IMR-90 (cell line): ENCODE measurements at regions not wholly inside any gene's neighbourhood (a gene's known extent, or its start where the extent isn't known, plus 50 kb on each side); places are given as distances from the start of the nearest gene placed in this dataset.

Experiments
- ATAC-seq: fragments of 200-7000 bp; cut with Tn5 transposase; 2 replicates; pipeline ENCODE4 v1.9.1; 2020; ENCODE audit warnings: low read depth, mild to moderate bottlenecking, moderate library complexity
- BruUV-seq: library from RNA; stranded (reverse); fragments of 400-500 nt; replicated peaks from 2 replicates; lab custom pipeline; 2021; lab: Mats Ljungman, UMichigan
- CTCF ChIA-PET: fragments of 300-600 bp; formaldehyde crosslinking; extraction: SDS; loops from one replicate; lab custom pipeline; 2021; ENCODE audit warnings: antibody characterized with exemption; lab: Yijun Ruan, JAX
- POLR2A ChIA-PET: fragments of 300-600 bp; sonication (Branson Sonifier 250); formaldehyde crosslinking; loops from one replicate; lab custom pipeline; 2022; ENCODE audit warnings: antibody characterized with exemption; ENCODE audit not compliant: unreplicated experiment; lab: Charles Lee
- DNase-seq: peaks from one replicate; pipeline ENCODE4 v3.0.0; 2013
- H2AFZ ChIP-seq: replicated peaks from 2 replicates; pipeline ENCODE3; 2013; ENCODE audit warnings: low read length, mild to moderate bottlenecking; ENCODE audit not compliant: poor library complexity
- H2AK5ac ChIP-seq: 2 replicates; pipeline ENCODE4 v1.6.1; 2013; ENCODE audit warnings: low read depth, low read length, inconsistent platforms
- H2AK9ac ChIP-seq: replicated peaks from 2 replicates; pipeline ENCODE3; 2013; ENCODE audit warnings: mild to moderate bottlenecking, low read depth, low read length, moderate library complexity; ENCODE audit not compliant: poor library complexity
- H2BK120ac ChIP-seq: 2 replicates; pipeline ENCODE4 v1.6.1; 2013; ENCODE audit warnings: low read depth, low read length, inconsistent platforms
- H2BK15ac ChIP-seq: 3 replicates; pipeline ENCODE4 v1.6.1; 2013; ENCODE audit warnings: low read depth, low read length, inconsistent platforms
- H2BK20ac ChIP-seq: 2 replicates; pipeline ENCODE4 v1.6.1; 2013; ENCODE audit warnings: low read depth, mild to moderate bottlenecking, inconsistent platforms, low read length, moderate library complexity
- H2BK5ac ChIP-seq: 2 replicates; pipeline ENCODE4 v1.6.1; 2013; ENCODE audit warnings: mild to moderate bottlenecking, low read depth, low read length, inconsistent platforms; ENCODE audit not compliant: poor library complexity, severe bottlenecking
- H3K14ac ChIP-seq: replicated peaks from 2 replicates; pipeline ENCODE4 v1.6.1; 2013; ENCODE audit warnings: low read depth, low read length, inconsistent platforms
- H3K18ac ChIP-seq: 2 replicates; pipeline ENCODE4 v1.6.1; 2013; ENCODE audit warnings: low read depth, low read length, control low read depth
- H3K23ac ChIP-seq: 2 replicates; pipeline ENCODE4 v1.6.1; 2013; ENCODE audit warnings: low read depth, low read length, inconsistent platforms
- H3K27ac ChIP-seq: 2 replicates; pipeline ENCODE4 v1.5.1; 2013; ENCODE audit warnings: mild to moderate bottlenecking, control low read depth, low read length; ENCODE audit not compliant: insufficient read depth
- H3K27me3 ChIP-seq: 2 replicates; pipeline ENCODE4 v1.6.1; 2013; ENCODE audit warnings: low read length; ENCODE audit not compliant: control insufficient read depth, insufficient read depth
- H3K36me3 ChIP-seq: 2 replicates; pipeline ENCODE4 v1.6.1; 2013; ENCODE audit warnings: low read length, mixed read lengths; ENCODE audit not compliant: control insufficient read depth, insufficient read depth
- H3K4ac ChIP-seq: 2 replicates; pipeline ENCODE4 v1.6.1; 2013; ENCODE audit warnings: low read depth, low read length, inconsistent platforms
- H3K4me1 ChIP-seq: 2 replicates; pipeline ENCODE4 v1.6.1; 2013; ENCODE audit warnings: low read length, mixed read lengths; ENCODE audit not compliant: control insufficient read depth, insufficient read depth
- H3K4me2 ChIP-seq: 2 replicates; pipeline ENCODE4 v1.6.1; 2013; ENCODE audit warnings: low read depth, mild to moderate bottlenecking, control low read depth, low read length, moderate library complexity
- H3K4me3 ChIP-seq: 2 replicates; pipeline ENCODE4 v1.5.1; 2013; ENCODE audit warnings: low read depth, mild to moderate bottlenecking, control low read depth, low read length, moderate library complexity; ENCODE audit not compliant: insufficient read depth
- H3K56ac ChIP-seq: 2 replicates; pipeline ENCODE4 v1.6.1; 2013; ENCODE audit warnings: low read length, inconsistent platforms; ENCODE audit not compliant: insufficient read depth; ENCODE audit errors: extremely low read depth
- H3K79me1 ChIP-seq, 2 experiments: 2 replicates each; pipeline ENCODE4 v1.6.1; 2013; ENCODE audit warnings: low read length in 2 of 2, inconsistent platforms in 1 of 2, low read depth in 1 of 2
- H3K9ac ChIP-seq: 2 replicates; pipeline ENCODE4 v1.6.1; 2013; ENCODE audit warnings: low read depth, low read length, control low read depth
- H3K9me1 ChIP-seq: 2 replicates; pipeline ENCODE4 v1.6.1; 2013; ENCODE audit warnings: low read length, inconsistent platforms; ENCODE audit not compliant: insufficient read depth
- H3K9me3 ChIP-seq: 2 replicates; pipeline ENCODE4 v1.6.1; 2013; ENCODE audit warnings: low read length; ENCODE audit not compliant: control insufficient read depth, insufficient read depth
- H4K20me1 ChIP-seq: 2 replicates; pipeline ENCODE4 v1.6.1; 2013; ENCODE audit warnings: low read length, inconsistent platforms; ENCODE audit not compliant: insufficient read depth
- H4K5ac ChIP-seq: 2 replicates; pipeline ENCODE4 v1.6.1; 2013; ENCODE audit warnings: mild to moderate bottlenecking, low read depth, low read length, control low read depth
- H4K8ac ChIP-seq, 2 experiments: 2 replicates each; pipeline ENCODE4 v1.6.1; 2013; ENCODE audit warnings: low read depth in 2 of 2, low read length in 2 of 2, control low read depth in 1 of 2, inconsistent platforms in 1 of 2
- H4K91ac ChIP-seq: 2 replicates; pipeline ENCODE4 v1.6.1; 2013; ENCODE audit warnings: low read depth, low read length, inconsistent platforms; ENCODE audit not compliant: insufficient read depth
- BHLHE40 ChIP-seq: fragments of 150-350 bp; IDR thresholded peaks from 2 replicates; pipeline ENCODE4 v1.6.1; 2016; ENCODE audit warnings: mild to moderate bottlenecking, low read depth, low read length
- CEBPB ChIP-seq: IDR thresholded peaks from 2 replicates; pipeline ENCODE4 v1.6.1; 2012; ENCODE audit warnings: low read depth, low read length, improper control_type of control experiment
- CHD1 ChIP-seq: IDR thresholded peaks from 2 replicates; pipeline ENCODE4 v1.6.1; 2012; ENCODE audit warnings: low read depth, low read length, improper control_type of control experiment
- FOS ChIP-seq: fragments of 150-350 bp; IDR thresholded peaks from 2 replicates; pipeline ENCODE4 v1.6.1; 2016; ENCODE audit warnings: low read depth, low read length
- MAFK ChIP-seq: IDR thresholded peaks from 2 replicates; pipeline ENCODE4 v1.6.1; 2012; ENCODE audit warnings: low read depth, low read length, improper control_type of control experiment
- MAZ ChIP-seq: IDR thresholded peaks from 2 replicates; pipeline ENCODE4 v1.6.1; 2012; ENCODE audit warnings: low read depth, mild to moderate bottlenecking, low read length, improper control_type of control experiment, moderate library complexity, borderline replicate concordance
- MXI1 ChIP-seq: IDR thresholded peaks from 2 replicates; pipeline ENCODE4 v1.6.1; 2012; ENCODE audit warnings: low read depth, mild to moderate bottlenecking, low read length, moderate library complexity, borderline replicate concordance
- NFE2L2 ChIP-seq: fragments of 150-350 bp; IDR thresholded peaks from 2 replicates; pipeline ENCODE4 v1.6.1; 2016; ENCODE audit warnings: low read depth, mild to moderate bottlenecking, low read length
- POLR2A ChIP-seq: IDR thresholded peaks from 2 replicates; pipeline ENCODE4 v1.6.1; 2012; ENCODE audit warnings: mild to moderate bottlenecking, low read depth, low read length
- RAD21 ChIP-seq: IDR thresholded peaks from 2 replicates; pipeline ENCODE4 v1.6.1; 2012; ENCODE audit warnings: low read length, improper control_type of control experiment
- RCOR1 ChIP-seq: IDR thresholded peaks from 2 replicates; pipeline ENCODE4 v1.6.1; 2012; ENCODE audit warnings: mild to moderate bottlenecking, low read length, improper control_type of control experiment; ENCODE audit not compliant: insufficient replicate concordance
- RFX5 ChIP-seq: IDR thresholded peaks from 2 replicates; pipeline ENCODE4 v1.8.0; 2012; ENCODE audit warnings: low read depth, mild to moderate bottlenecking, low read length, moderate library complexity
- SMC3 ChIP-seq: fragments of 150-350 bp; IDR thresholded peaks from 2 replicates; pipeline ENCODE4 v1.6.1; 2016; ENCODE audit warnings: low read depth, mild to moderate bottlenecking, antibody characterized with exemption, low read length, moderate library complexity
- dilution Hi-C: fragments of 300-500 bp; cut with HindIII; formaldehyde crosslinking; loops from one replicate; pipeline ENCODE4 v1.14.3; 2018; ENCODE audit warnings: low sequenced_read_pairs; ENCODE audit not compliant: unreplicated experiment
- in situ Hi-C: fragments of 300-500 bp; cut with MboI; formaldehyde crosslinking; loops from 3 replicates; pipeline ENCODE4 v1.14.3; 2019; ENCODE audit warnings: low sequenced_read_pairs, inconsistent platforms, mixed read lengths
- intact Hi-C: fragments of 100-400 bp; cut with micrococcal nuclease; formaldehyde crosslinking; loops from 2 replicates; pipeline ENCODE4 v1.10.0; 2022
- TF ChIP-seq, protein P1 (sequence below): fragments of 150-350 bp; IDR thresholded peaks from 2 replicates; pipeline ENCODE4 v1.6.1; 2017; ENCODE audit warnings: mild to moderate bottlenecking, antibody characterized with exemption, low read length, low read depth
- TF ChIP-seq, protein P2 (sequence below): conservative IDR thresholded peaks from 2 replicates; pipeline ENCODE4 v1.5.1; 2012; ENCODE audit warnings: mild to moderate bottlenecking, low read depth, low read length, improper control_type of control experiment
- TF ChIP-seq, protein P3 (sequence below): fragments of 150-350 bp; IDR thresholded peaks from 2 replicates; pipeline ENCODE4 v1.6.1; 2016; ENCODE audit warnings: low read depth, mild to moderate bottlenecking, low read length, moderate library complexity, borderline replicate concordance

DNA sequence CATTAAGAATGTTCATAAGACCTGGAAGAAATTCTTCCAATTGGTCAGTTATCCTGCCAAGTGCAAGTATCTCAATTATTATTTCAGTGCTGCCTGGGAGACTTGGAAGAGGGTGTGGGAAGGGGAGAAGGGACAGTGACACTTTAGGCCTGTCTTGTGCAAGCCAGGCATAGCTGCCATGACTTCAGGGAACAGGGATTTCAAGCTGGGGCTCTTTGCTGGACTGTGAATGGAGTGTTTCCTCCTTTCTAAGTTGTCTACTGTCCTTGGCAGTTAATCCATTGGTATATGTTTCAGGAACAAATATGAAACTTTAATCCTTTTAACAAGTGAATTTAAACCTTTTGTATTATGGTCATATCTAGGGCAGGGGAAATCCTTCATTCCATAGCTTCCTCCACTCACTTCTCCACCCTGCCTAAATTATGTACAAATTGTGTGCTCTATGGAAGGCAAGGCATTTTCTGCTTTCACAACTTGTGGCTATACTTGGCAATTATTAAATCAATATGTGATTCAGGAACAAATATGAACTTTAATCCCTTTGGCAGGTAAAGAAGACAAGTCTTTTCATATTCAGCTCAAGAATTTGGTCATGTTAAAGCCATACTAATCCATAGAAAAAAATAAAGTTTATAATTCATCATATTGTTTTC is 72.7 kb upstream of the IL33 start:
- no peaks in the 10 kb centered on the region for H3K27me3 ChIP-seq
- H3K14ac ChIP-seq = no peak overlapping the region
- no peak overlapping the region for H3K27ac ChIP-seq
- ChIA-PET POLR2A (no interaction called here), CTCF (interaction anchor here (0.6 kb wide), 1 partner anchor 283 kb away, joined by 3 read pairs; no protein-coding TSS in a partner anchor)
- H2BK20ac ChIP-seq = no peak overlapping the region
- H3K4me1 ChIP-seq = no peaks in the 10 kb centered on the region
- dilution Hi-C loops = no loop called here
- no peak overlapping the region for H2BK15ac ChIP-seq
- no peaks in the 10 kb centered on the region for H3K36me3 ChIP-seq
- H3K56ac ChIP-seq = no peak overlapping the region
- TF ChIP-seq RFX5 (no peak), NFE2L2 (no peak), RCOR1 (no peak), MAZ (no peak), CEBPB (no peak), RAD21 (no peak), FOS (no peak), POLR2A (no peak), BHLHE40 (no peak), SMC3 (no peak), MAFK (no peak), CHD1 (no peak), MXI1 (no peak)
- TF ChIP-seq, protein P1, sequence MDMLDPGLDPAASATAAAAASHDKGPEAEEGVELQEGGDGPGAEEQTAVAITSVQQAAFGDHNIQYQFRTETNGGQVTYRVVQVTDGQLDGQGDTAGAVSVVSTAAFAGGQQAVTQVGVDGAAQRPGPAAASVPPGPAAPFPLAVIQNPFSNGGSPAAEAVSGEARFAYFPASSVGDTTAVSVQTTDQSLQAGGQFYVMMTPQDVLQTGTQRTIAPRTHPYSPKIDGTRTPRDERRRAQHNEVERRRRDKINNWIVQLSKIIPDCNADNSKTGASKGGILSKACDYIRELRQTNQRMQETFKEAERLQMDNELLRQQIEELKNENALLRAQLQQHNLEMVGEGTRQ = no peak
- TF ChIP-seq, protein P2, sequence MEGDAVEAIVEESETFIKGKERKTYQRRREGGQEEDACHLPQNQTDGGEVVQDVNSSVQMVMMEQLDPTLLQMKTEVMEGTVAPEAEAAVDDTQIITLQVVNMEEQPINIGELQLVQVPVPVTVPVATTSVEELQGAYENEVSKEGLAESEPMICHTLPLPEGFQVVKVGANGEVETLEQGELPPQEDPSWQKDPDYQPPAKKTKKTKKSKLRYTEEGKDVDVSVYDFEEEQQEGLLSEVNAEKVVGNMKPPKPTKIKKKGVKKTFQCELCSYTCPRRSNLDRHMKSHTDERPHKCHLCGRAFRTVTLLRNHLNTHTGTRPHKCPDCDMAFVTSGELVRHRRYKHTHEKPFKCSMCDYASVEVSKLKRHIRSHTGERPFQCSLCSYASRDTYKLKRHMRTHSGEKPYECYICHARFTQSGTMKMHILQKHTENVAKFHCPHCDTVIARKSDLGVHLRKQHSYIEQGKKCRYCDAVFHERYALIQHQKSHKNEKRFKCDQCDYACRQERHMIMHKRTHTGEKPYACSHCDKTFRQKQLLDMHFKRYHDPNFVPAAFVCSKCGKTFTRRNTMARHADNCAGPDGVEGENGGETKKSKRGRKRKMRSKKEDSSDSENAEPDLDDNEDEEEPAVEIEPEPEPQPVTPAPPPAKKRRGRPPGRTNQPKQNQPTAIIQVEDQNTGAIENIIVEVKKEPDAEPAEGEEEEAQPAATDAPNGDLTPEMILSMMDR = no peak
- TF ChIP-seq, protein P3, sequence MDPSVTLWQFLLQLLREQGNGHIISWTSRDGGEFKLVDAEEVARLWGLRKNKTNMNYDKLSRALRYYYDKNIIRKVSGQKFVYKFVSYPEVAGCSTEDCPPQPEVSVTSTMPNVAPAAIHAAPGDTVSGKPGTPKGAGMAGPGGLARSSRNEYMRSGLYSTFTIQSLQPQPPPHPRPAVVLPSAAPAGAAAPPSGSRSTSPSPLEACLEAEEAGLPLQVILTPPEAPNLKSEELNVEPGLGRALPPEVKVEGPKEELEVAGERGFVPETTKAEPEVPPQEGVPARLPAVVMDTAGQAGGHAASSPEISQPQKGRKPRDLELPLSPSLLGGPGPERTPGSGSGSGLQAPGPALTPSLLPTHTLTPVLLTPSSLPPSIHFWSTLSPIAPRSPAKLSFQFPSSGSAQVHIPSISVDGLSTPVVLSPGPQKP = no peak
- no peak overlapping the region for H4K8ac ChIP-seq
- no peak overlapping the region for H3K23ac ChIP-seq
- H3K4me3 ChIP-seq = no peak overlapping the region
- H3K9me3 ChIP-seq = no peaks in the 10 kb centered on the region
- H2AK5ac ChIP-seq = no peak overlapping the region
- in situ Hi-C loops = no loop called here
- H3K9ac ChIP-seq = no peak overlapping the region
- H4K91ac ChIP-seq = no peak overlapping the region
- H3K18ac ChIP-seq = no peak overlapping the region
- no peaks in the 10 kb centered on the region for H3K9me1 ChIP-seq
- intact Hi-C loops = no loop called here
- H4K20me1 ChIP-seq = no peaks in the 10 kb centered on the region
- H3K4me2 ChIP-seq = no peak overlapping the region
- no peaks in the 10 kb centered on the region for H3K79me1 ChIP-seq
- H2AFZ ChIP-seq = no peak overlapping the region
- no peak overlapping the region for H2BK120ac ChIP-seq
- H2BK5ac ChIP-seq = no peak overlapping the region
- H2AK9ac ChIP-seq = no peak overlapping the region
- no peak for DNase-seq
- no peak overlapping the region for H4K5ac ChIP-seq
- no peak for ATAC-seq
- BruUV-seq = no TSS peak
- H3K4ac ChIP-seq = no peak overlapping the region
